ENCODE measurements at regions not wholly inside any gene's neighbourhood (a gene's known extent, or its start where the extent isn't known, plus 50 kb on each side); places are given as distances from the start of the nearest gene placed in this dataset.

- TF ChIP-seq POLR2AphosphoS5 (IDR thresholded peaks at IDR 0.05; ENCODE audit: low read depth, low read length) (no peak), POLR2A (IDR thresholded peaks at IDR 0.05; ENCODE audit: low read depth, low read length) (no peak)
These were observed 181.1 kb upstream of the MEF2C start for GRCh38 chr5:89064054-89064453.
